Neuron (in vitro differentiated cells): ENCODE measurements at regions not wholly inside any gene's neighbourhood (a gene's known extent, or its start where the extent isn't known, plus 50 kb on each side); places are given as distances from the start of the nearest gene placed in this dataset.
"Not testable (repeated sequence)": the region's sequence is repeated elsewhere in the genome, so short reads cannot be mapped to it uniquely, and the experiment has no call there.

Source experiments
- H2AFZ ChIP-seq: one replicate; pipeline ENCODE4 v1.6.1; 2013; ENCODE audit warnings: low read depth, mild to moderate bottlenecking, inconsistent platforms, low read length, moderate library complexity
- H3K27me3 ChIP-seq: one replicate; pipeline ENCODE4 v1.6.1; 2013; ENCODE audit warnings: low read length; ENCODE audit not compliant: insufficient read depth
- H3K36me3 ChIP-seq: one replicate; pipeline ENCODE4 v1.6.1; 2013; ENCODE audit warnings: low read length; ENCODE audit not compliant: insufficient read depth
- H3K4me1 ChIP-seq: one replicate; pipeline ENCODE4 v1.6.1; 2013; ENCODE audit warnings: low read length; ENCODE audit not compliant: insufficient read depth
- H3K4me3 ChIP-seq: 2 replicates; pipeline ENCODE4 v1.5.1; 2013; ENCODE audit warnings: mild to moderate bottlenecking, low read length, moderate library complexity
- H3K9me3 ChIP-seq: one replicate; pipeline ENCODE4 v1.6.1; 2013; ENCODE audit warnings: low read length

GRCh38 chr2:160832381-160832780, 327.8 kb upstream of the TANK start:
- not testable (repeated sequence) for H2AFZ ChIP-seq, H3K9me3 ChIP-seq, H3K27me3 ChIP-seq, H3K4me1 ChIP-seq, H3K4me3 ChIP-seq, H3K36me3 ChIP-seq

GRCh38 chr2:160835166-160835565, 325.1 kb upstream of the TANK start:
- H3K4me1 ChIP-seq: peaks cover 20% of the 10 kb centered on the region
- no peaks in the 10 kb centered on the region for H3K27me3 ChIP-seq
- no peak overlapping the region for H3K4me3 ChIP-seq
- H2AFZ ChIP-seq: no peak overlapping the region
- H3K9me3 ChIP-seq: no peaks in the 10 kb centered on the region
- no peaks in the 10 kb centered on the region for H3K36me3 ChIP-seq

- Histone ChIP-seq H3K36me3 (no peaks in the 10 kb centered on the region), H3K4me3 (no peak overlapping the region), H2AFZ (no peak overlapping the region), H3K9me3 (no peaks in the 10 kb centered on the region), H3K4me1 (peaks cover 20% of the 10 kb centered on the region), H3K27me3 (no peaks in the 10 kb centered on the region)
Observed at GRCh38 chr2:160836755-160837154, 323.5 kb upstream of the TANK start.

- no peaks in the 10 kb centered on the region for H3K27me3 ChIP-seq
- no peak overlapping the region for H3K4me3 ChIP-seq
- no peak overlapping the region for H2AFZ ChIP-seq
- no peaks in the 10 kb centered on the region for H3K9me3 ChIP-seq
- H3K4me1 ChIP-seq: peaks cover 20% of the 10 kb centered on the region
- no peaks in the 10 kb centered on the region for H3K36me3 ChIP-seq
Observed at GRCh38 chr2:160837416-160837815, 322.8 kb upstream of the TANK start.

GRCh38 chr2:160838147-160838546, 322.1 kb upstream of the TANK start:
- Histone ChIP-seq H3K36me3 (no peaks in the 10 kb centered on the region), H3K9me3 (peaks cover 1% of the 10 kb centered on the region), H3K4me1 (peaks cover 20% of the 10 kb centered on the region), H3K4me3 (no peak overlapping the region), H2AFZ (no peak overlapping the region), H3K27me3 (no peaks in the 10 kb centered on the region)

GRCh38 chr2:160838691-160839090, 321.5 kb upstream of the TANK start:
- Histone ChIP-seq H3K36me3 (no peaks in the 10 kb centered on the region), H3K27me3 (no peaks in the 10 kb centered on the region), H2AFZ (no peak overlapping the region), H3K4me3 (no peak overlapping the region), H3K4me1 (peaks cover 20% of the 10 kb centered on the region), H3K9me3 (peaks cover 3% of the 10 kb centered on the region)

- peaks cover 11% of the 10 kb centered on the region for H3K4me1 ChIP-seq
- H3K9me3 ChIP-seq: peaks cover 3% of the 10 kb centered on the region
- no peak overlapping the region for H3K4me3 ChIP-seq
- H3K27me3 ChIP-seq: no peaks in the 10 kb centered on the region
- H3K36me3 ChIP-seq: no peaks in the 10 kb centered on the region
- no peak overlapping the region for H2AFZ ChIP-seq
Observed at GRCh38 chr2:160842286-160842685, 317.9 kb upstream of the TANK start.

GRCh38 chr2:160859096-160859495, 301.1 kb upstream of the TANK start:
- Histone ChIP-seq H3K4me1 (no peaks in the 10 kb centered on the region), H3K9me3 (no peaks in the 10 kb centered on the region), H3K27me3 (no peaks in the 10 kb centered on the region), H2AFZ (no peak overlapping the region), H3K36me3 (no peaks in the 10 kb centered on the region), H3K4me3 (no peak overlapping the region)

GRCh38 chr2:160862226-160862625, 298.0 kb upstream of the TANK start:
- Histone ChIP-seq H3K27me3 (no peaks in the 10 kb centered on the region), H3K4me1 (no peaks in the 10 kb centered on the region)

GRCh38 chr2:160868891-160869290, 291.3 kb upstream of the TANK start:
- H2AFZ ChIP-seq: no peak overlapping the region
- H3K9me3 ChIP-seq: no peaks in the 10 kb centered on the region
- no peak overlapping the region for H3K4me3 ChIP-seq
- H3K27me3 ChIP-seq: no peaks in the 10 kb centered on the region
- no peaks in the 10 kb centered on the region for H3K36me3 ChIP-seq
- H3K4me1 ChIP-seq: no peaks in the 10 kb centered on the region

More at GRCh38 chr2:160862226-160862625, 298.0 kb upstream of the TANK start:
- Histone ChIP-seq H3K9me3 (no peaks in the 10 kb centered on the region), H2AFZ (no peak overlapping the region), H3K4me3 (no peak overlapping the region), H3K36me3 (no peaks in the 10 kb centered on the region)

GRCh38 chr2:160869411-160869810, 290.8 kb upstream of the TANK start:
- Histone ChIP-seq H3K27me3 (no peaks in the 10 kb centered on the region), H3K9me3 (no peaks in the 10 kb centered on the region), H2AFZ (no peak overlapping the region), H3K36me3 (no peaks in the 10 kb centered on the region), H3K4me1 (no peaks in the 10 kb centered on the region), H3K4me3 (no peak overlapping the region)

- Histone ChIP-seq H2AFZ (no peak overlapping the region), H3K27me3 (no peaks in the 10 kb centered on the region), H3K4me1 (no peaks in the 10 kb centered on the region), H3K9me3 (no peaks in the 10 kb centered on the region), H3K4me3 (no peak overlapping the region), H3K36me3 (no peaks in the 10 kb centered on the region)
Observed at GRCh38 chr2:160870729-160871465, 289.3 kb upstream of the TANK start.

- no peaks in the 10 kb centered on the region for H3K36me3 ChIP-seq
- H2AFZ ChIP-seq: no peak overlapping the region
- H3K4me1 ChIP-seq: no peaks in the 10 kb centered on the region
- no peaks in the 10 kb centered on the region for H3K27me3 ChIP-seq
- H3K4me3 ChIP-seq: no peak overlapping the region
- H3K9me3 ChIP-seq: no peaks in the 10 kb centered on the region
Observed at GRCh38 chr2:160871953-160872352, 288.3 kb upstream of the TANK start.

- no peaks in the 10 kb centered on the region for H3K9me3 ChIP-seq
- H2AFZ ChIP-seq: no peak overlapping the region
- H3K27me3 ChIP-seq: no peaks in the 10 kb centered on the region
- H3K4me1 ChIP-seq: no peaks in the 10 kb centered on the region
- H3K4me3 ChIP-seq: no peak overlapping the region
- H3K36me3 ChIP-seq: no peaks in the 10 kb centered on the region
Observed at GRCh38 chr2:160876029-160876428, 284.2 kb upstream of the TANK start.
